SHP77 (cell line): ENCODE measurements at regions not wholly inside any gene's neighbourhood (a gene's known extent, or its start where the extent isn't known, plus 50 kb on each side); places are given as distances from the start of the nearest gene placed in this dataset.
A peak's percentile ranks its signal among the peaks of the same experiment; 100 is the strongest.

Source experiments
- DNase-seq, 2 experiments: peaks; one replicate each; lab custom pipeline; 2025; lab: John Stamatoyannopoulos, UW

GRCh38 chr4:74878323-74878722, 54.6 kb upstream of the PARM1 start:
- DNase-seq: no peak

DNA sequence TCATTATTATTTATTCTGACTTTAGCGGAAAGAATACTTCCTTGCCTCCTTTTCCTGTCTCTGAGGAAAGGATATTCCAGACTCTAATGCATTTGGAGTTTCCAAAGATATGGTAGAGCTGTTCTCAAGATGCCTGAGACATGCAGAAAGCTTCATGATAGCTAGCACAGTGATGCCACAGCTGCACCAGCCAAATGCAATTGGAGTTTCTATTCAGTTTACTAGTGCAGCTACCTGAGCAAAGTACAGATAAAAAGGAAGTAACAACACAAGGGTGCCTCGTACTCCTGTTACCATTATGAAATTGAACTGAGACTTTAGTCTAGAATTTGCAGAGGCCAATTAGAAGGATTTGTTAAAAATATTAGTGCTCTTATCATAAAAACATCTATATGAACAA, 57.5 kb upstream of the PARM1 start:
- DNase-seq: no peak

DNA sequence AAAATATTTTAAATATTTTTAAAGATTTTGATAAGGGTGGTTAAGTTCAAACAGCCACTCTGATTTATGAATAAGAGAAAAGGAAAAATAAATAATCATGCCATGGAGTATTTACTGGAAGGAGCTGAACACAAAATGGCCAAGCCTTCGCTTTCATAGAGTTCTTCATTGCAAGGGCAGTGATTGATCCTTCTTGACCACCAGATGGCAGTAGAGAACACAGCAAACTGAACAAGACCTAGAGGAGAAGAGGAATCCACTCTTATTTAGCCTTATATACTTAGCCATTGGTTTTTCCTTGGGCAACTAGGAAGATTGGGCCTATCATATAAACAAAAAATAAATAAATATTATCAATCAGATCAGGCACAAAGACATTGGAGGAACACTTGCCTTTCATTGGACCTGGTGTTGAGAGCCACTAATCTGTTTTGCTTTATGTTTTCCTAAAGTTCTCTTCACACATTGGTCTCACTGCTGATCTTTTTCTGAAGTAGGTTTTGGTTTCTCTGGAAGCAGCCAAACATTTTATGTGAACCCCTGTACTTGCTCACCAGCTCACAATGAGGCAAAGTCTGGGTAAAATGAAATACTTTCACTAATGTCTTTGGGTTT, 58.1 kb upstream of the PARM1 start:
- DNase-seq: peak; percentile 72 to 87

DNA sequence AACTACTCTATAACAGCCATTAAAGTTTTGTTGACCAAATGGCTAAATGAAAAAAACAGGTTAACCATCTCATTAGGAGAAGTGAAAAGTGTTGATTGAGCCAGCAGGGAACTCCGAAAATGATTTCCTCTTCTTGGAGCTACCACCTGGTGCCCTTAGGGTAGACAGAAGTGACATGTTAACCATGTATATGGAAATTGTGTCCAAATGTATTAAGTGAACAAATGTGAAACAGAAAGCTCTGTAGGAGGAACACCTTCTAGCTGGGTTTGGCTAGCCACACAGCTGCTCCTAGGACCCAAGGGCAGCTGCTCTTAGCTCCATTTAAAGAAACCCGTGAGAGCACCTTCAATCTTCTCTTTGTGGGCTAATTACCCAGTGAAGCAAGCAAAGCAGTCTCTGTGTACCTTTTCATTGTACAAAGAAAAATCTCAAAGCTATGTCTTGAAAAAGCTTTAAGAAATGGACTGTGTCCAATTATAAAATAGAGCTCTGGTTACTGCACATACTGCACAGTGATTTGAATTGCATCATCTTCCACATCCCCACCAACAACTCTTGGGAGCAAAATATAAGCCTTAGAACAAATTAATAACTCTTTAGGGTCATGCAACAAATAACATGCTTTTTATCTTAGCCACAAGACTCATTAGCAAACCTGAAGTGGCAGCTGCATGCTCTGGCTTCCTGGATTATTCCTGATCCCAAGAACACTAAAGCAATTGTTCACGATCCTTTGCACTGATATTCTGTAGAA, 59.2 kb upstream of the PARM1 start:
- DNase-seq: no peak

- DNase-seq: no peak
These were observed 64.7 kb upstream of the BTC start for GRCh38 chr4:74858921-74859562.

DNA sequence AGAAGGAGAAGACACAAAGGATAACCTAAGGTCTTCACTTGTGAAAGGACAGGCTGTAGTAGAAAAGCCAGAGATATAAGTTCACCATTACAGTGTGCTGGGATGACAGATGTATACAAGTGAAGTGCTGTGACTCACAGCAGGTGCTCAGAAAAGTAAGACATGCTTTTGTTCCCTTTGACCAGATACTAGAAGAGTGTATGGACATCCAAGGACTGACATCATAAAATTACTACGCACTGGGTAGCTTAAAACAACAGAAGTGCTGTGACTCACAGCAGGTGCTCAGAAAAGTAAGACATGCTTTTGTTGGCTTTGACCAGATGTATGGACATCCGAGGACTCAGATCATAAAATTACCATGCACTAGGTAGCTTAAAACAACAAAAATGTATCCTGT, 61.6 kb upstream of the BTC start:
- DNase-seq: peak; percentile 50 to 60

- no peak for DNase-seq
These were observed 54.5 kb upstream of the BTC start for GRCh38 chr4:74848774-74849173.

DNA sequence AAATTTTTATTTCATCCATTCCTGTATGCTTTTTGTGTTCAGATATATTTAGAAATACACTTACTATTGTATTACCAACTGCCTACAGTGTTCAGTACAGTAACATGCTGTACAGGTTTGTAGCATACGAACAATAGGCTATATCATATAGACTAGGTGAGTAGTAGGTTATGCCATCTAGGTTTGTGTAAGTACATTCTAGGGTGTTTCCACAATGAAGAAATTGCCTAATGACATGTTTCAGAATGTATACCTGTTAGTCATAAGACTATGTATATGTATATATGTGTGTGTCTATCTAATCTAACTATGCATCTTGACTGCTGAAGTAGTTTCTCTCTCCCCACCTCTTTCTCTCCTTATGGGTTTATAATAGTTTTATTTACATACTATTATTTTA, 51.5 kb upstream of the BTC start:
- no peak for DNase-seq
